ENCODE measurements at regions not wholly inside any gene's neighbourhood (a gene's known extent, or its start where the extent isn't known, plus 50 kb on each side); places are given as distances from the start of the nearest gene placed in this dataset.

DNA sequence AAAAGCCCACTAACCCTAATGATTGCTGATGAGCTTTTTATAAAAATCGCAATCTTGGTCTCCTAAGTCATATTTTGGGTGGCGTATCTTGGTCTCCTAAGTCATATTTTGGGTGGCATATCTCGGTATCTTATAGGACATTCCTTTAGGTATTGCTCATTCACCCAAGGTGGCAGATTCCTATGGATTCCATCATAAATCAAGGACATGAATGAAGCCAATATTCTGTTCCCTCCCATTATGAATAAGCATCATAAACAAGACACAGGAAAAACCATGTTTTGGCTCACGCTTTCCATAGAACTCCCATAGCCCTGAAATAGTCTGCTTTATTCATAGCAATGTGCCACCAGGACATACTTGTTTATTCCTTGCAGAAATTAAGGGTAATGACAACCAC is 95.0 kb upstream of the CD99 start:
- 96% methylated on average over 4 of the region's 4 CpGs for WGBS (ENCODE audit: insufficient coverage)

DNA sequence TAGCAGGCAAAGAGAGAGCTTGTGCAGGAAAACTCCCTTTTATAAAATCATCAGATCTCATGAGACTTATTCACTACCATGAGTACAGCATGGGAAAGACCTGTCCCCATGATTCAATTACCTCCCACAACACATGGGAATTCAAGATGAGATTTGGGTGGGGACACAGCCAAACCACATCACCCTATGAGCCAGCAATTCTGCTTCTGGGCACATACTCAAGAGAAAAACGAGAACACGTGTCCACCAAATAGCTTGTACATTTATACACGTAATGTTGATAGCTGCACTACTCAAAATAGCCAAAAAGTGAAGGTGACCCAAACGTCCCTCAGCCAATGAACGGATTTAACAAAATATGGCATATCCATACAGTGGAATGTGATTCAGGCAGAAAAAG is 94.5 kb upstream of the DHRSX start:
- Mint-ChIP-seq H3K27me3 (ENCODE audit: low read depth in 2 of 2) (no peaks in the 10 kb centered on the region), H3K4me1 (peaks cover 11 to 13% of the 10 kb centered on the region in 2 donors), H3K36me3 (no peaks in the 10 kb centered on the region), H3K27ac (peak overlapping the region in 1 of 2 donors; percentile 31), H3K4me3 (no peak overlapping the region), H3K9me3 (no peaks in the 10 kb centered on the region)
- no peaks in the 10 kb centered on the region for H3K27me3 ChIP-seq (ENCODE audit: control insufficient read depth, insufficient read depth, low read length)
- TF ChIP-seq, protein P1, sequence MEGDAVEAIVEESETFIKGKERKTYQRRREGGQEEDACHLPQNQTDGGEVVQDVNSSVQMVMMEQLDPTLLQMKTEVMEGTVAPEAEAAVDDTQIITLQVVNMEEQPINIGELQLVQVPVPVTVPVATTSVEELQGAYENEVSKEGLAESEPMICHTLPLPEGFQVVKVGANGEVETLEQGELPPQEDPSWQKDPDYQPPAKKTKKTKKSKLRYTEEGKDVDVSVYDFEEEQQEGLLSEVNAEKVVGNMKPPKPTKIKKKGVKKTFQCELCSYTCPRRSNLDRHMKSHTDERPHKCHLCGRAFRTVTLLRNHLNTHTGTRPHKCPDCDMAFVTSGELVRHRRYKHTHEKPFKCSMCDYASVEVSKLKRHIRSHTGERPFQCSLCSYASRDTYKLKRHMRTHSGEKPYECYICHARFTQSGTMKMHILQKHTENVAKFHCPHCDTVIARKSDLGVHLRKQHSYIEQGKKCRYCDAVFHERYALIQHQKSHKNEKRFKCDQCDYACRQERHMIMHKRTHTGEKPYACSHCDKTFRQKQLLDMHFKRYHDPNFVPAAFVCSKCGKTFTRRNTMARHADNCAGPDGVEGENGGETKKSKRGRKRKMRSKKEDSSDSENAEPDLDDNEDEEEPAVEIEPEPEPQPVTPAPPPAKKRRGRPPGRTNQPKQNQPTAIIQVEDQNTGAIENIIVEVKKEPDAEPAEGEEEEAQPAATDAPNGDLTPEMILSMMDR (IDR thresholded peaks at IDR 0.05) = no peak
- H3K4me3 ChIP-seq (ENCODE audit: low read length) = no peak overlapping the region
- DNase-seq = no peak
- H3K4me1 ChIP-seq (ENCODE audit: control insufficient read depth, insufficient read depth, low read length) = peaks cover 4% of the 10 kb centered on the region
- H3K36me3 ChIP-seq (ENCODE audit: control insufficient read depth, insufficient read depth, low read length) = peaks cover 5% of the 10 kb centered on the region
- no peak for ATAC-seq
- WGBS (ENCODE audit: insufficient coverage) = 87% methylated on average over 5 of the region's 5 CpGs
- no peaks in the 10 kb centered on the region for H3K9me3 ChIP-seq (ENCODE audit: control insufficient read depth, insufficient read depth, low read length)
- H3K27ac ChIP-seq (ENCODE audit: low read length) = no peak overlapping the region
- intact Hi-C loops (cut with micrococcal nuclease) = no loop called here

More for the DNA sequence above, 95.0 kb upstream of the CD99 start:
- Mint-ChIP-seq H3K4me1 (peaks cover 11 to 13% of the 10 kb centered on the region in 2 donors), H3K4me3 (no peak overlapping the region), H3K27me3 (ENCODE audit: low read depth in 2 of 2) (no peaks in the 10 kb centered on the region), H3K36me3 (no peaks in the 10 kb centered on the region), H3K27ac (no peak overlapping the region), H3K9me3 (no peaks in the 10 kb centered on the region)
- H3K27ac ChIP-seq (ENCODE audit: low read length) = no peak overlapping the region
- H3K4me3 ChIP-seq (ENCODE audit: low read length) = no peak overlapping the region
- H3K36me3 ChIP-seq (ENCODE audit: control insufficient read depth, insufficient read depth, low read length) = peaks cover 5% of the 10 kb centered on the region
- H3K9me3 ChIP-seq (ENCODE audit: control insufficient read depth, insufficient read depth, low read length) = no peaks in the 10 kb centered on the region
- H3K27me3 ChIP-seq (ENCODE audit: control insufficient read depth, insufficient read depth, low read length) = no peaks in the 10 kb centered on the region
- DNase-seq (no peak), ATAC-seq (no peak)
- TF ChIP-seq, protein P1 (IDR thresholded peaks at IDR 0.05) = no peak
- intact Hi-C loops (cut with micrococcal nuclease) = no loop called here
- H3K4me1 ChIP-seq (ENCODE audit: control insufficient read depth, insufficient read depth, low read length) = peaks cover 4% of the 10 kb centered on the region

DNA sequence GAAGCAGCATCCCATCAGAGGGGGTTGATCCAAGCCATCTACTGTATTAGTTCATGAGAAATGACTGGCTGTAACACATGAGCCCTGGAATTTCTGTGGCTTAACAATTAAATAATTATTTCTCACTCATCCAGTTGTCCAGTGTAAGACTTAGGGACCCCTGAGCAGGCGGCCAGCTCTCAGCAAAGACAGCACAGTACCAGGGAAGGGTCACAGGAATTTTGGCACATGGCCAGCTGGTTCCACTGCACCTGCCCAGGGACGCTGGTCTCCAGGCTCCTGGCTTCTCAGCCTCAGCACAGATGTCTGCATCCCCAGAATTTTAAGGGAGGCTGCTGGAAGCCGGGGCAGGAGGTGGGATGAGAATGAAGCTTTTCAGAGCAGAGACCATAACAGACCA is 93.7 kb upstream of the DHRSX start:
- H3K9me3 Mint-ChIP-seq = no peaks in the 10 kb centered on the region
- Histone ChIP-seq H3K4me1 (ENCODE audit: control insufficient read depth, insufficient read depth, low read length) (peaks cover 4% of the 10 kb centered on the region), H3K4me3 (ENCODE audit: low read length) (no peak overlapping the region), H3K27ac (ENCODE audit: low read length) (no peak overlapping the region), H3K9me3 (ENCODE audit: control insufficient read depth, insufficient read depth, low read length) (no peaks in the 10 kb centered on the region), H3K36me3 (ENCODE audit: control insufficient read depth, insufficient read depth, low read length) (peaks cover 5% of the 10 kb centered on the region), H3K27me3 (ENCODE audit: control insufficient read depth, insufficient read depth, low read length) (no peaks in the 10 kb centered on the region)
- DNase-seq = no peak
- H3K4me3 Mint-ChIP-seq = no peak overlapping the region
- no peak for ATAC-seq
- peak overlapping the region in 1 of 2 donors; percentile 31 for H3K27ac Mint-ChIP-seq
- no peaks in the 10 kb centered on the region for H3K27me3 Mint-ChIP-seq (ENCODE audit: low read depth in 2 of 2)
- TF ChIP-seq, protein P1 (IDR thresholded peaks at IDR 0.05) = no peak
- no peaks in the 10 kb centered on the region for H3K36me3 Mint-ChIP-seq
- 92% methylated on average over 3 of the region's 3 CpGs for WGBS (ENCODE audit: insufficient coverage)
- intact Hi-C loops (cut with micrococcal nuclease) = loop anchor here (5.0 kb wide), 1 partner anchor 1272 kb away; no protein-coding TSS in a partner anchor
- peaks cover 11 to 13% of the 10 kb centered on the region in 2 donors for H3K4me1 Mint-ChIP-seq

DNA sequence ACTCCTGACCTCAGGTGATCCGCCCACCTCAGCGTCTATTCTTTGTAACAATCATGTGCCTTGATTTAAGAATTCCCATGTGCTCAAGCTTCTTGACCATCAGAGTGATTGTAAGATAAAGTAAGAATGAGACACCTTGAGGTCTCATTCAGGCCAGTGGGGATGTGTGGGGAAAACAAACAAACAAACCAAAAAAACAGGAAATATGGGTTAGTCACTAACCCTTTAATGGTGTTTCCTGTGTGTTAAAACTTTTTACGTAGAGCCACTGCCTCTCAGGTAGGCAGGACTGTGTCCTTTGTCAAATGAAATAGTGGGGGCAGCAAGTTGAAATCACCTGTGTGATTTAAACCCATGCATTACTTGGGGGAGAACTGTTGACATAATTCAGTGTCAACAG is 91.5 kb upstream of the DHRSX start:
- no peaks in the 10 kb centered on the region for H3K27me3 Mint-ChIP-seq (ENCODE audit: low read depth in 2 of 2)
- intact Hi-C loops (cut with micrococcal nuclease) = loop anchor here (2.0 to 5.0 kb wide), 3 partner anchors 939 to 1343 kb away; no protein-coding TSS in a partner anchor
- Histone ChIP-seq H3K9me3 (ENCODE audit: control insufficient read depth, insufficient read depth, low read length) (no peaks in the 10 kb centered on the region), H3K36me3 (ENCODE audit: control insufficient read depth, insufficient read depth, low read length) (peaks cover 5% of the 10 kb centered on the region), H3K27ac (ENCODE audit: low read length) (no peak overlapping the region), H3K4me1 (ENCODE audit: control insufficient read depth, insufficient read depth, low read length) (peaks cover 4% of the 10 kb centered on the region), H3K4me3 (ENCODE audit: low read length) (no peak overlapping the region), H3K27me3 (ENCODE audit: control insufficient read depth, insufficient read depth, low read length) (no peaks in the 10 kb centered on the region)
- DNase-seq = no peak
- H3K9me3 Mint-ChIP-seq = no peaks in the 10 kb centered on the region
- ATAC-seq = no peak
- H3K4me3 Mint-ChIP-seq = no peak overlapping the region
- H3K27ac Mint-ChIP-seq = no peak overlapping the region
- H3K4me1 Mint-ChIP-seq = peaks cover 12 to 13% of the 10 kb centered on the region in 2 donors
- 62% methylated on average over 3 of the region's 3 CpGs for WGBS (ENCODE audit: insufficient coverage)
- TF ChIP-seq, protein P1 (IDR thresholded peaks at IDR 0.05) = no peak
- no peaks in the 10 kb centered on the region for H3K36me3 Mint-ChIP-seq

Data from natural killer cell (primary cell).